ENCODE measurements at regions not wholly inside any gene's neighbourhood (a gene's known extent, or its start where the extent isn't known, plus 50 kb on each side); places are given as distances from the start of the nearest gene placed in this dataset.

GRCh38 chr1:87568005-87568404, 239.3 kb downstream of the LMO4 start:
- no peak for DNase-seq

DNA sequence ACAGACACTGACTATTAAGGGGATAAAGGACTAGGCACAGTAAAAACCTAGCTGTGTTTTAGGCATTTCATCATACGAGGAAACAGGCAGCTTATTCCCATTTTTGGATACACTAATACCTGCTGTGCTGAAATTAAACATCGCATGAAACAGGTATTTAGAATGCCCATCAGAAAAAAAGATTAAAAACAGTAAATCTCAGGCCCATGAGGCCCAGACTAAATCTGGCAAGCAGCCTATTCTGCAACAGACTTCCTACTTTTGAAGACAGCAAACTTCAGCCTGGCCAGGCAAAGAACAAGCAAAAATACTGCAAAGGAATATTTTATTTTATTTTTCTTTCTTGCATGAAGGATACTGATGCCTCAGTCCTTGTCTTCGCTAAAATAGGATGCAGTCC, 240.2 kb downstream of the LMO4 start:
- DNase-seq, result no peak

- no peak for DNase-seq
Observed at GRCh38 chr1:87572008-87572407, 243.3 kb downstream of the LMO4 start.

- no peak for DNase-seq
Observed at GRCh38 chr1:87572891-87573290, 244.2 kb downstream of the LMO4 start.

GRCh38 chr1:87575528-87575927, 246.8 kb downstream of the LMO4 start:
- DNase-seq, result peak; percentile 39

DNA sequence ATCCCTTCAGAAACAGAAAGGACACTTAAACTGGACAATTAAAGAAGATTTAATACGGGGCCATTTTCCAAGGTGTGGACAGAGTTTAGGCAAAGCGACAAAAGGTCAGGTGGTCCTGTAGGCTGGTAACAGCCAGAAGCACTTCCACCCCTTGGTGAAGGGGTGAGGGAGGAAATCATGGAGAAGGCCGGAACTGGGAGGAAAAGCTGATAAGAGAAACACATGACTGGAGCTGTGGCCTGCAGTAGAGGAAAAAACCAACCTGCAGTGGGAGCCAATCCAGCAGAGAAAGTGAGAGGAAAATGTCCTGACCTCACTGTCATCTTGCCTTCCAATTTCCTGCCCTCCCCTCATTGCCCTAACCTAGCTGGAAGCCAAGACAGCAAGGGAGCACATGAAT, 249.8 kb downstream of the LMO4 start:
- DNase-seq, result no peak

GRCh38 chr1:87583459-87583858, 254.8 kb downstream of the LMO4 start:
- DNase-seq, result no peak

- DNase-seq, result no peak
Observed at GRCh38 chr1:87584586-87584985, 255.9 kb downstream of the LMO4 start.

GRCh38 chr1:87586501-87586900, 257.8 kb downstream of the LMO4 start:
- no peak for DNase-seq

- no peak for DNase-seq
Observed at GRCh38 chr1:87588495-87588894, 259.8 kb downstream of the LMO4 start.

DNA sequence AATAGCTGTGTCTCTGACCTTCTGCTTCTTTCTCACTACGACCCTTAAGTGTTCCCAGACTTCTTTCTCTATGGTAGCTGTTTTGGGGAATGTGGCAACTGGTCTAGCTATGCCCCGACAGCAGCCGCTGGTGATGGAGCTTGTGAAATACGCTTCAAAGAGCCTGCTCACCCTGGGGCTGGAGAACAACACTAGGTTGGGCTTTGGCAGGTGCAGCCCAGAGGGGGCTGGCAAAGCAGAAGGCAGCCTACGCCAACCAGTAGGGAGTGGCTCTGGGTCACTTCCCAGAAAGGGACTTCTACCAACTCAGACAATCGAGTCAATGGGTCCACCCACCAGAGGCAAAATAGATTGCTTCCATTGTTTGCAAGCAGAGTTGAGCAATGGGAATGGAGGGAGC, 262.8 kb downstream of the LMO4 start:
- DNase-seq, result no peak

DNA sequence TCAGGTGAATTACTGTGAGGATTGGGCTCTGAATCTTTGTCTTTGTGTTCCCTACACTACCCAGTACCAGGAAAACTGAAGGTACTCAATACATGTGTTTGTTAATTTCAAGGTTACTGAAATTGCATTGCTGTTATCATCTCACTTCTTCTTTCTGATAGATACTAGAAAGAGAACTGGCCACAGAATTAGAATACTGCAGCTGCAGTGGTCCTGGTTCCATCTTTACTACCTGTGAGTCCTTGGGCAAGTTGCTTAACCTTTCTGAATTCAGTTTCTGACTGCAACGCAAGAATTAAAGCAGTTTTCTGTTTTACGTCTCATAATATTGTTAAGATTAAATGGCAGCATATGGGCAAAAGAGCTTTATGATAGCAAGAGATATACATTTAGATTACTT, 263.5 kb downstream of the LMO4 start:
- DNase-seq, result no peak

DNA sequence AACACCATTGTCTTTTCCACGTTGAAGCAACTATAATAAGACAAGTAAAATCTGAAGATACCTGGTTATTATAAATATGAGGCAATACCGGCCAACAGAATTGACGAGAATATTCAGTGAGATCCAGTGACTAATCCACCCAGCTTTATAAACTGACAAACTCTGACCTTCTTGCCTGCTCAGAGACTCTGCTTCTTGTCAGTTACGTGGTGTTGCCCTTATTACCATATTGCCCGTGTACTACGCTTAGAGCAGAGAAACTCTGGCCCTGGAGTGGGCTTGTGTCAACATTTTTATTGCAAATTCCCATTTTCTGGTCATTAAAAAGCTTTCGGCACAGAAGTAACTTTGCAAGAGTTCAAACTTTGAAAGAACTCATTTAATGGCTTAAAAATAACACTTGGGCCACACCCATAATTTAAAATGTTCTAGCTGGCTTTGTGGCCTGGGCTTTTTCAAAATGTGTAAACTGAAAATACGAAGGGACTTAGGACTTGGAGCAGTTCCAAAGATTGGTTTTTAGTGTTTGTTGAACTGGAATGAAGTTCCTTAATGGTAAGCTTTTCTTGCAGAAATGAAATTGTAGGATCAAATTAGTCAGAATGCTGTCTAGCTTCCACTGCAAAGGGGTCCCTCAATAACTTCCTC, 266.2 kb downstream of the LMO4 start:
- peak; percentile 3 for DNase-seq

GRCh38 chr1:87595384-87595781, 266.7 kb downstream of the LMO4 start:
- no peak for DNase-seq

DNA sequence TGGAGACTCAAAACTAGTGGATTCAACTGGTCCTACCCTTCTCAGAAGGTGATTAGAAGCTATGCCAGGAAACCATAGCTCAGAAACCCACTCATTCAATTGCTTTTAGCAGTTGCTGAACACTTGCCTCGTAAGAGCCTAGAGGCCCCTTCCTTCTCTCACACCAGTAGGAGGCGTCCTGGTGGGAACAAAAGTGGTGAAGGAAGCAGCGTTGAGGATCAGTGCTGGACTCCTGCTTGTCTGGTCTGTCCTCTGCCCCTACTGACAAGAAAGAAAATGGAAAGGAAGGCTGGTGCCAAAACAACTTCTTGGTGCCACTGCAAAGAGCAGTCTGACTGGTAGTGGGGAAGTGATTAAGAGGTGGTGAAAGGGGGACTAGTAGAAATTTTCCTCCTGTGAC, 269.7 kb downstream of the LMO4 start:
- no peak for DNase-seq

- no peak for DNase-seq
Observed at GRCh38 chr1:87599569-87599968, 270.9 kb downstream of the LMO4 start.

- no peak for DNase-seq
Observed at GRCh38 chr1:87600055-87600850, 271.6 kb downstream of the LMO4 start.

- DNase-seq, result no peak
Observed at GRCh38 chr1:87600854-87601253, 272.2 kb downstream of the LMO4 start.

- DNase-seq, result no peak
Observed at GRCh38 chr1:87603626-87604025, 274.9 kb downstream of the LMO4 start.

DNA sequence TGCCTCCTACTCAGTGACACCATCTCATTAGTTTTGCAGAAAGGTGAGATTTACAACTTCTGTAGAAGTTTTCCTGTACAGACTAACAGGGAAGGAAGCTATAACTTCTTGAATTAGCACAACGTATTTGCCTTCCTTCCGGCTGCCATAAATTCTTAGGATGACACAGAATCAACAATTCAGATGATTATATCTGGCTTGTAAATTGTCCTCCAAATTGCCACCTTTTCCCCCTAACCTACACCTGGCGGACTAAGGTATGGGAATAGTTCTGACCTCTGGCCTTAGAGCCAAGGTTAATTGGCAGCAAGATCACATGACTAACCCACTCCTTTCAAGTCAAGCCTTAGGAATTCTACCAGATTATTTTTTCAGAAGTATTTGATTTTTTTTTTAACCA, 284.3 kb downstream of the LMO4 start:
- DNase-seq, result no peak

GRCh38 chr1:87615491-87615890, 286.8 kb downstream of the LMO4 start:
- peak; percentile 18 for DNase-seq

- DNase-seq, result no peak
Observed at GRCh38 chr1:87615901-87616300, 287.2 kb downstream of the LMO4 start.

DNA sequence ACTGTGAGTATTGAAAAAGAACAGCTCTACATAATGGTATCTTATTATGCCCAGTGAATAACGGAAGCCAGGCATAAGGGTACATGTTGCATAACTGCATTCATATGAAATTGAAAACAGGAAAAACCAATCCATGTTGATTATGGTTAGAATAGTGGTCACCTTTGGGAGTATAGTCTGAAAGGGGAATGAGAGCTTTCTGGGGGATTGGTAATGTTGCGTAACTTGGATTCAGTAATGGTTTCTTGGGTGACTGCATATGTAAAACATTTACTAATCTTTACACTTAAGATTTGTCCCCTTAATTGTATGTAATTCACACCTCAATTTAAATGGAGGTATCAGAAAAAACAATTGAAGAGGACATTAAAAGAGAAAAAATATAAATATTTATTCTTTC, 292.1 kb downstream of the LMO4 start:
- DNase-seq, result no peak

GRCh38 chr1:87629673-87630072, 301.0 kb downstream of the LMO4 start:
- no peak for DNase-seq

DNA sequence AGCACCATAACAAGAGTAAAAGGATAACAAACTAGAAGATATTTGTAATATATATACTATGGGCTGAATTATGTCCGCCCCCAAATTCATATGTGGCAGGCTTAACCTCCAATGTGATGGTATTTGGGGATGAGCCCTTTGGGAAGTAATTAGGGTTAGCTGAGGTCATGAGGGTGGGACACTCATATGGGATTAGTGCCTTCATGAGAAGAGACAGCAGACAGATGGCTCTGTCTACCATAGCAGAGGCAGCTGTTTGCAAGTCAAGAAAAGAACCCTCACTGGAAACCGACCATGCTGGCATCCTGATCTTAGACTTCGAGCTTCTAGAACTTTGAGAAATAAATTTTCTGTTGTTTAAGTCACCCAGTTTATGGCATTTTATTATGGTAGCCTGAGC, 303.6 kb downstream of the LMO4 start:
- DNase-seq, result no peak

All from fibroblast of upper back skin (primary cell).